Erythroblast (primary cell): ENCODE measurements at regions not wholly inside any gene's neighbourhood (a gene's known extent, or its start where the extent isn't known, plus 50 kb on each side); places are given as distances from the start of the nearest gene placed in this dataset.
"Not testable (repeated sequence)": the region's sequence is repeated elsewhere in the genome, so short reads cannot be mapped to it uniquely, and the experiment has no call there.

ENCODE experiments used
- GATA1 ChIP-seq: IDR thresholded peaks from 2 replicates; pipeline ENCODE4 v1.6.1; 2011; ENCODE audit warnings: low read depth, mild to moderate bottlenecking, control low read depth, low read length, moderate library complexity
- POLR2A ChIP-seq: IDR thresholded peaks from 2 replicates; pipeline ENCODE4 v1.6.1; 2011; ENCODE audit warnings: mild to moderate bottlenecking, low read length

GRCh38 chr1:182321532-182321931 lies 70.1 kb downstream of the GLUL start:
- TF ChIP-seq POLR2A, GATA1: not testable (repeated sequence)
